ENCODE measurements at regions not wholly inside any gene's neighbourhood (a gene's known extent, or its start where the extent isn't known, plus 50 kb on each side); places are given as distances from the start of the nearest gene placed in this dataset.

DNA sequence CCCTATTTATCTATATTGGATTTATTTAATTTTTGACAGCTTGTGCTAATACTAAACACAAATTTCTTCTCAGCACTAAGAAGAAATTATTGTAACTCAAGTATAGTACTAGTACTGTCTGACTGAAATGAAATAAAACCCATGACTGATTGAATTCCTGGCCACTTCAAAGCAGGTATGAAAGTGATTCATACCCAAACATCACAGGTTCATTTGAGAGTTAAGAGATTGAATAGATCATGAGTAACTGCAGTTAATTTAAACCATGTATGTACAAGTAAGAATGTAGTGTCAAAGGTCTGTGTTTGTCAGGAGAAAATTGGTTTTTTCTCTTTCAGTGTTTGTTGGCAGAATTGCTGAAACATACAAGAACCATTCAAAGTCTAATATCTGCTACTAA is 332.0 kb upstream of the GRM7 start:
- DNase-seq (ENCODE audit: low read depth in 2 of 2, low spot score in 1 of 2), result no peak

- no peak for DNase-seq (ENCODE audit: low read depth in 2 of 2, low spot score in 1 of 2)
Measured at GRCh38 chr3:6531153-6531552, 329.8 kb upstream of the GRM7 start.

GRCh38 chr3:6532101-6532500 is 328.8 kb upstream of the GRM7 start:
- no peak for DNase-seq (ENCODE audit: low read depth in 2 of 2, low spot score in 1 of 2)

- DNase-seq (ENCODE audit: low read depth in 2 of 2, low spot score in 1 of 2), result no peak
Measured at GRCh38 chr3:6540981-6541380, 319.9 kb upstream of the GRM7 start.

DNA sequence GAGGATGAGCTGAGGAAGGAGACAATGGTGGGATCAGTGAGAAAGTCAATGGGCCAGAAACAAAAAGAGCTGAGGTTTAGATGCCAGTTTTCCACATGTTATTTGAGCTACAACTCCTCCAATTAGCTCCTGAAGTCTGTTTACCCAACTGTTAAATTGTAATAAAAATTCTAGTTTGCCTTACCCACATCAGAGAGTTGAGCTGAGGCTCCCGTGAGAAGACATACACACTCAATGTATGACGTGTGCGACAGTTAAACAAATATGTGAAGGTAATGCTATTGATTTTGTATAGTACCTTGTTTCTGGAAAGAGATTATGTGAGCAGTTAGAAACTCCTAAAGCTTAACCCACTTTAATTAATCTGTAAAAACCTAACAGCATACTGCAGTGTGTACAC is 318.1 kb upstream of the GRM7 start:
- DNase-seq (ENCODE audit: low read depth in 2 of 2, low spot score in 1 of 2), result no peak

DNA sequence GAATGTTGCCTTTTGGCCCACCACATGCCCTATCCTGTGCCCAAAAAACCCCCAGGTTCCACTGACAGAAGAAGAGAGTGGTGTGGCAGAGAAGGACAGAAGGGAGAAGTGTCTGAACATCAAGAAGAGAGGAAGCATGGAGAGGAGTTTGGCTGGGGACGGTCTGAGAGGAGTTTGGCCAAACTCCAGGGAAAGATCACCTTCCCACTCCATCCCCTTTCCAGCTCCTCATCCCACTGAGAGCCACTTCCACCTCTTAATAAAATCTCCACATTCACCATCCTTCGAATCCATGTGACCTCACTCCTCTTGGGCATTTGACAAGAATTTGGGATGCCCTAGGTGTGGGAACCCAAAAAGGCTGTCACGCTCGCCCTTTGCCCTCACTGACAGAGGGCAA is 311.6 kb upstream of the GRM7 start:
- no peak for DNase-seq (ENCODE audit: low read depth in 2 of 2, low spot score in 1 of 2)

- DNase-seq (ENCODE audit: low read depth in 2 of 2, low spot score in 1 of 2), result no peak
Measured at GRCh38 chr3:6551165-6551564, 309.8 kb upstream of the GRM7 start.

DNA sequence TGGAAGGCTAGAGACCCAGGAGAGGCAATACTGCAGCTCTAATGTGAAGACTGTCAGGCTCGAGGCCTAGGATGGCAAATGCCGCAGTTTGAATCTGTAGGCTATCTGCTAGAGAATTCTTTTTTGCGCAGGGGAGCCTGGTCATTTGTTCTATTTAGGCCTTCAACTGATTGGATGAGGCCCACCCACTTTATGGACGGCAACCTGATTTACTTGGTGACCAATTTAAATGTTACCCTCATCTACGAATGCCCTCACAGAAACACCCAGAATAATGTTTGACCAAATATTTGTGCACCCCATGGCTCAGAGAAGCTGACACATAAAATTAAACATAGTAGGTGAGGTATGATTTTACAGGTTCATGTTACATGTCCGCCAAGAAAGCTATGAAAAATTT is 300.7 kb upstream of the GRM7 start:
- DNase-seq (ENCODE audit: low read depth in 2 of 2, low spot score in 1 of 2), result no peak

DNA sequence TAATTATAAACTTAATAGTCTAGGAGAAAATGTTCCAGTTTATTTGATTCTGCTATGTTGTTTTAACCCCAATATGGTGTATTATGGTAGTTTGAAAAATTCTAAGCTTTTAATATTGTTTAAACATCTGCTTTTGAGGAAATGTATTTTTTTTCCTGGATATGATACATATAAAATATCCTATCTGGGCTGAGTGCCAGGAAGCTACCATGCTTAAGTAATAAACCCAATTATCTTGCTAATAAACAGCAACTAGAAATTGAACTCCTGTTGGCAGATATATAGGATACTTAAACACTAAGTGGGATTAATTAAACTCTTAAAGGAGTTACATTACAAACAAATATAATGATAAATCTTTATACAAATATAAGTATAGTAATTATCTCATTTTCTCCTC is 293.7 kb upstream of the GRM7 start:
- DNase-seq (ENCODE audit: low read depth in 2 of 2, low spot score in 1 of 2), result no peak

GRCh38 chr3:6568999-6569493 is 291.9 kb upstream of the GRM7 start:
- DNase-seq (ENCODE audit: low read depth in 2 of 2, low spot score in 1 of 2), result no peak

GRCh38 chr3:6571448-6571847 is 289.5 kb upstream of the GRM7 start:
- DNase-seq (ENCODE audit: low read depth in 2 of 2, low spot score in 1 of 2), result no peak

DNA sequence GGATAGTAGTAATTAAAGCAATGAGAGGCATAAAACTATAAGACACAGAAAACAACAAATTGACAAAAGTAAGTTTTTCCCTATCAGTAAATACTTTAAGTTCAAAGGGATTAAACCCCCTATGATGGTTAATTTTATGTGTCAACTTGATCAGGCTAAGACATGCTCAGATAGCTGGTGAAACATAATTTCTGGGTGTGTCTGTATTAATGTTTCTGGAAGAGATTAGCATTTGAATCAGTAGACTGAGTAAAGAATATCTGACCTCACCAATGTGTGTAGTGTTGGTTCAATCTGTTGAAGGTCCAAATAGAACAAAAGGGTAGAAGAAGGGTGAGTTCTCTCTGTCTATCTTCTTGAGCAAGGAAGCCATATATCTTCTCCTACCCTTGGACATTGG is 283.3 kb upstream of the GRM7 start:
- no peak for DNase-seq (ENCODE audit: low read depth in 2 of 2, low spot score in 1 of 2)

- no peak for DNase-seq (ENCODE audit: low read depth in 2 of 2, low spot score in 1 of 2)
Measured at GRCh38 chr3:6578526-6578925, 282.4 kb upstream of the GRM7 start.

GRCh38 chr3:6580808-6581207 is 280.1 kb upstream of the GRM7 start:
- DNase-seq (ENCODE audit: low read depth in 2 of 2, low spot score in 1 of 2), result no peak

DNA sequence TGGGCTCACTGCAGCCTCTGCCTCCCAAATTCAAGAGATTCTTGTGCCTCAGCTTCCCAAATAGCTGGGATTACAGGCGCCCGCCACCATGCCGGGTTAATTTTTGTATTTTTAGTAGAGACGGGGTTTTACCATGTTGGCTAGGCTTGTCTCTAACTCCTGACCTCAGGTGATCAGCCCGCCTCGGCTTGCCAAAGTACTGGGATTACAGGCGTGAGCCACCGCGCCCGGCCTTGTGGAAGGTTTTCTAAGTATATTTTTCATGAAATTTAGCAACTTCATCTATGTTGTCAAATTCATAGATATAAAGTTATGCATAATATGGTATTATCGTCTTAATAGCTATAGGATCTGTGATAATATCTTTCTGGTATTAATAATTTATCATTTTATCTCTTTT is 275.6 kb upstream of the GRM7 start:
- DNase-seq (ENCODE audit: low read depth in 2 of 2, low spot score in 1 of 2), result no peak

DNA sequence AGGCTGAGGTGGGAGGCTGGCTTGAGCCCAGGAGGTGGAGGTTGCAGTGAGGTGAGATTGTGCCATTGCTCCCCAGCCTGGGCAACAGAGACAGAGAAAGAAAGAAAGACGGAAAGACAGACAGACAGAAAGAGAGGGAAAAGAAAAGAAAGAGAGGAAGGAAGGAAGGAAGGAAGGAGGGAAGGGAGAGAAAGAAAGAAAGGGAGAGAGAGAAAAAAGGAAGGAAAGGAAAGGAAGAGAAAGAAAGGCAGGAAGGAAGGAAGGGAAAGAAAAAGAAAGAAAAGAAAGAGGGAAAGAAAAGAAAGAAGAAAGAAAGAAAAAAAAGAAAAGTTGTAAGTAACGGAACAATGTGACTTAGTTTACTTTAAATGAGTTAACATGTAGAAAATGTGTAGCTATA is 260.7 kb upstream of the GRM7 start:
- DNase-seq (ENCODE audit: low read depth in 2 of 2, low spot score in 1 of 2), result no peak

DNA sequence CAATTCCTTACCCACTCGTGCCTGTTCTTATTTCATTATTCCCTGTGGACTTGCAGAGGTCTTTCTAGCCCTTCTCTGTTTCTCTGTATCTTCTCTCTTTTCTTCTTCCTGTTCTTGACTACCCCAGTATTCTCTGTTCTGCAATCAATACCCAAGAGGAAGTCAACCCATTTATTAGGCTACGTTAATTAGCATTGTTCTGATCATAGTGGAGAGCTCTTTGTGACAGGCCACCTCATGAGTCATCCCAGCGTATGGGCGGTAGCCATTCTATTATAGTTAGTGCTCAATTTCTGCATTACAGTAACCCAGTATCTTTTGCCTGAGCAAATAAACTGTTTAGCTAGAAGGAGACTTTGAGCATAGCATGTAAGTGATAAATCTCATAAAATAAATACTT is 259.5 kb upstream of the GRM7 start:
- no peak for DNase-seq (ENCODE audit: low read depth in 2 of 2, low spot score in 1 of 2)

GRCh38 chr3:6602329-6602728 is 258.6 kb upstream of the GRM7 start:
- no peak for DNase-seq (ENCODE audit: low read depth in 2 of 2, low spot score in 1 of 2)

DNA sequence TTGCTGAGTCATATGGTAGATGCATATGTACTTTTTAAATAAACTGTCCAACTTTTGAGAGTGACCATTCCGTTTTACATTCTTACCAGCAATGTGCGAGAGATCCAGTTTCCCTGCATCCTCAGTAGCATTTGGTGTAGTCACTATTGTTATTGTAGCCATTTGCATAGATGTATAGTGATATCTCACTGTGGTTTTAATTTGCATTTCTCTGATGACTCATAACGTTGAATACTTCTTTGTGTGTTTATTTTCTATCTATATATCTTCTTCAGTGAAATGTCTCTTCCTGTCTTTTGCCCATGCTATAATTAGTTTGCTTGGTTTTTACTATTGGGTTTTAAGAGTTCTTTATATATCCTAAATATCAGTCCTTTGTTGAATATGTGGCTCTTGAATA is 255.7 kb upstream of the GRM7 start:
- no peak for DNase-seq (ENCODE audit: low read depth in 2 of 2, low spot score in 1 of 2)

- no peak for DNase-seq (ENCODE audit: low read depth in 2 of 2, low spot score in 1 of 2)
Measured at GRCh38 chr3:6608843-6609242, 252.1 kb upstream of the GRM7 start.

DNA sequence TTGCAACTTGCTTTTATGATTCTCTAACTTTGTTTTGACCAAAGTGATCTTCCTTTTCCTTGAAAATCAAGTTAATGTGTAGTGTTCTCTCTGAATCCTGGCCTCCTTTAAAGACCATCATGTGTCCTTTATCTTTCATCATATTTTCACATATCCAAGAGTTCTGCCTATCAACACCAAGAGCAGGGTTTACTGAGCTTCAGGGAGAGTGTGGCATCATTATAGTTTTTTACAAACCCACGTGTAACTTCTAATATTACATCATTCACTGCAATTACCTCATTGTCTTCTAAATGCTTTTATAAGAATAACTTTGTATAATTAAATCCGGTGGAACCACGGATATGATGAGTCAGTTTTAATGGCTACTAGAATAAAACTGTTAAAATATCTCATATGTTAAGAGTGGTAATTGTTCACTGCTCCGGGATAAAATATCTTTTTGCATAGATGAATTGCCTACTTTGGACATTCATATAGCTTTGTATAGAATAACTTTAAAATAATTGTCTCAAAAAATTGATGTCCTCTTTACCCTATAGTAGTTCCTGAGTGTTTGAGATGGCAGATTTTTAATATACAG is 248.8 kb upstream of the GRM7 start:
- no peak for DNase-seq (ENCODE audit: low read depth in 2 of 2, low spot score in 1 of 2)

GRCh38 chr3:6622260-6622659 is 238.7 kb upstream of the GRM7 start:
- no peak for DNase-seq (ENCODE audit: low read depth in 2 of 2, low spot score in 1 of 2)

DNA sequence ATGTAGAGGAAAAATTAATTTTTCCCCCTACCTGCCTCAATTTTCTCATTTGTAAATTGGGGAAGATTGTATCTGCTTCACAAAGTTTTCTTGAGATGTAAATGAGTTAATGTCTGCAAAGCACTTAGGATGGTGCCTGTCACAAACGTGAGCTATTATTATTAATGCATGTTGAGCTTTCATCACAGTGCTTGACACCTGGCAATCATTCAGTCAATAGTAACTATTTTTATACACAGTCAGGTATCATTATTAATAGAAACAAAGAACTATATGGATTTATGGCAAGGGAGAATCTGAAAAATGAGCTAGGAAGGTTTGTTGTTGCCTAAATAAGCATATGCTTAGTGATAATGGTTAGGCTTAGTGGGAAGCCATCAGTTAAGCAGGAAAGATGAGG is 238.2 kb upstream of the GRM7 start:
- no peak for DNase-seq (ENCODE audit: low read depth in 2 of 2, low spot score in 1 of 2)

DNA sequence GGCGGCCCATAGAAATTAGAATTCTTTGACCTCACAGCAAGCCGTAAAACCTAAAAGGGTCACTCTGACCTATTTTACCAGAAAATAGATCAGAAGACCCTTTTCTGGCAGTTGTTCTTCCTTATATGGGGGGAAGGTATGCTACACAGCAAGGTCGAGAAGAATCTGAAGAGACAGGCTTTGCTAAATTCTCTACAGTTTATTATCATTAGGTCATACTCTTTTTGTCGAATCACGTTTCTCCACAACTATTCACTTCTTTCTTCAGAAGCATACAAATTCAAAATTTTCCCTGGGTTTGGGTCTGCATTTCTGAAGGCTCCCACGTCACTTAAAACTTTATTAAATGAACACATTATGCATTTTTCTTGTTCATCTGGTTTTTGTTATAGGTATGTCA is 229.5 kb upstream of the GRM7 start:
- no peak for DNase-seq (ENCODE audit: low read depth in 2 of 2, low spot score in 1 of 2)
